HEK293 (cell line): ENCODE measurements at regions not wholly inside any gene's neighbourhood (a gene's known extent, or its start where the extent isn't known, plus 50 kb on each side); places are given as distances from the start of the nearest gene placed in this dataset.

ENCODE experiments used
- CTCF ChIA-PET: fragments of 350-600 bp; formaldehyde crosslinking; extraction: SDS; loops from one replicate; lab custom pipeline; 2021; ENCODE audit warnings: antibody characterized with exemption; lab: Yijun Ruan, JAX
- POLR2A ChIA-PET: fragments of 300-600 bp; formaldehyde crosslinking; extraction: SDS; loops from one replicate; lab custom pipeline; 2020; ENCODE audit warnings: antibody characterized with exemption, inconsistent platforms; lab: Yijun Ruan, JAX
- H3K27ac ChIP-seq: fragments of 200-500 bp; sonication (Bioruptor generic); 2 replicates; pipeline ENCODE4 v1.5.1; 2014; ENCODE audit warnings: low read depth, low read length, control low read depth, inconsistent platforms; ENCODE audit errors: extremely low read depth
- H3K36me3 ChIP-seq, 2 experiments: fragments of 200-500 bp in 1 of 2; sonication (Bioruptor generic) in 1 of 2; 1 replicate in 1 of 2; 2 replicates in 1 of 2; pipeline ENCODE4 v1.5.1; 2014 to 2017; ENCODE audit warnings: inconsistent platforms in 2 of 2, low read length in 2 of 2; ENCODE audit not compliant: control insufficient read depth in 2 of 2, insufficient read depth in 1 of 2
- H3K4me1 ChIP-seq: fragments of 200-500 bp; sonication (Bioruptor generic); 2 replicates; pipeline ENCODE4 v1.5.1; 2014; ENCODE audit warnings: mild to moderate bottlenecking, low read length, inconsistent platforms; ENCODE audit not compliant: control insufficient read depth, insufficient read depth
- H3K4me3 ChIP-seq: 2 replicates; pipeline ENCODE4 v1.5.1; 2011; ENCODE audit warnings: low read depth, mild to moderate bottlenecking, control low read depth, low read length, moderate library complexity
- H3K9me3 ChIP-seq: fragments of 200-500 bp; sonication (Bioruptor generic); 2 replicates; pipeline ENCODE4 v1.5.1; 2014; ENCODE audit warnings: low read depth, low read length, inconsistent platforms; ENCODE audit not compliant: control insufficient read depth, insufficient read depth
- OSR2 ChIP-seq: fragments of 450-650 bp; formaldehyde crosslinking; IDR thresholded peaks from 2 replicates; pipeline ENCODE4 v1.5.1; 2016; ENCODE audit warnings: missing biosample characterization, missing genetic modification characterization
- PBX3 ChIP-seq: sonication (generic); formaldehyde crosslinking; IDR thresholded peaks from 2 replicates; pipeline ENCODE4 v1.8.1; 2022; ENCODE audit warnings: mild to moderate bottlenecking, moderate library complexity, missing genetic modification reagents
- PRDM10 ChIP-seq: fragments of 450-650 bp; formaldehyde crosslinking; IDR thresholded peaks from 2 replicates; pipeline ENCODE4 v1.5.1; 2016; ENCODE audit warnings: missing biosample characterization, missing genetic modification characterization
- PRDM4 ChIP-seq: fragments of 450-650 bp; formaldehyde crosslinking; IDR thresholded peaks from 2 replicates; pipeline ENCODE4 v1.5.1; 2017; ENCODE audit warnings: missing biosample characterization, missing genetic modification characterization
- SP2 ChIP-seq: fragments of 450-650 bp; formaldehyde crosslinking; IDR thresholded peaks from 2 replicates; pipeline ENCODE4 v1.5.1; 2016; ENCODE audit warnings: missing biosample characterization, missing genetic modification characterization
- ZBTB26 ChIP-seq: fragments of 450-650 bp; formaldehyde crosslinking; optimal IDR thresholded peaks from 2 replicates; pipeline ENCODE3; 2016; ENCODE audit warnings: missing biosample characterization, mild to moderate bottlenecking, missing genetic modification characterization
- ZNF175 ChIP-seq: fragments of 450-650 bp; formaldehyde crosslinking; IDR thresholded peaks from 2 replicates; pipeline ENCODE4 v1.5.1; 2016; ENCODE audit warnings: missing biosample characterization, missing genetic modification characterization
- ZNF18 ChIP-seq: fragments of 450-650 bp; formaldehyde crosslinking; IDR thresholded peaks from 2 replicates; pipeline ENCODE4 v1.5.1; 2016; ENCODE audit warnings: missing biosample characterization, missing genetic modification characterization
- ZNF214 ChIP-seq: fragments of 450-650 bp; formaldehyde crosslinking; IDR thresholded peaks from 2 replicates; pipeline ENCODE4 v1.5.1; 2017; ENCODE audit warnings: missing biosample characterization, mild to moderate bottlenecking, missing genetic modification characterization, borderline replicate concordance
- ZNF266 ChIP-seq: fragments of 450-650 bp; formaldehyde crosslinking; IDR thresholded peaks from 2 replicates; pipeline ENCODE4 v1.5.1; 2016; ENCODE audit warnings: missing biosample characterization, missing genetic modification characterization, low read depth
- ZNF311 ChIP-seq: fragments of 450-650 bp; formaldehyde crosslinking; IDR thresholded peaks from 2 replicates; pipeline ENCODE4 v1.5.1; 2017; ENCODE audit warnings: missing biosample characterization, missing genetic modification characterization, borderline replicate concordance
- ZNF510 ChIP-seq: fragments of 450-650 bp; formaldehyde crosslinking; IDR thresholded peaks from 2 replicates; pipeline ENCODE4 v1.5.1; 2018; ENCODE audit warnings: mild to moderate bottlenecking, missing genetic modification characterization, missing biosample characterization; ENCODE audit not compliant: insufficient replicate concordance
- ZNF629 ChIP-seq: fragments of 450-650 bp; formaldehyde crosslinking; IDR thresholded peaks from 2 replicates; pipeline ENCODE4 v1.5.1; 2017; ENCODE audit warnings: missing biosample characterization, missing genetic modification characterization
- ZNF707 ChIP-seq: fragments of 450-650 bp; formaldehyde crosslinking; IDR thresholded peaks from 2 replicates; pipeline ENCODE4 v1.5.1; 2016; ENCODE audit warnings: missing biosample characterization, missing genetic modification characterization
- ZNF785 ChIP-seq: fragments of 450-650 bp; formaldehyde crosslinking; IDR thresholded peaks from 2 replicates; pipeline ENCODE4 v1.5.1; 2016; ENCODE audit warnings: missing biosample characterization, missing genetic modification characterization
- ZNF791 ChIP-seq: fragments of 450-650 bp; formaldehyde crosslinking; IDR thresholded peaks from 2 replicates; pipeline ENCODE4 v1.5.1; 2016; ENCODE audit warnings: missing biosample characterization, missing genetic modification characterization

GRCh38 chr21:28196981-28197380, 795.7 kb downstream of the LTN1 start:
- H3K27ac ChIP-seq, result no peak overlapping the region
- POLR2A ChIA-PET, result no interaction called here
- H3K9me3 ChIP-seq, result no peaks in the 10 kb centered on the region; the same call in 1 of the 2 replicates
- H3K36me3 ChIP-seq, result no peaks in the 10 kb centered on the region
- H3K4me3 ChIP-seq, result no peak overlapping the region
- CTCF ChIA-PET, result interaction anchor here (0.6 kb wide), 1 partner anchor 119 kb away, joined by 3 read pairs; no protein-coding TSS in a partner anchor
- TF ChIP-seq ZNF18 (no peak), OSR2 (tag by site-specific recombination) (no peak), ZNF510 (tag by site-specific recombination) (no peak), ZNF629 (no peak), PBX3 (CRISPR knock-in tag) (no peak), ZNF214 (tag by site-specific recombination) (no peak), ZNF175 (tag by site-specific recombination) (no peak), SP2 (tag by site-specific recombination) (no peak), PRDM10 (tag by site-specific recombination) (no peak), ZBTB26 (tag by site-specific recombination) (no peak), PRDM4 (no peak), ZNF311 (tag by site-specific recombination) (no peak), ZNF266 (tag by site-specific recombination) (no peak), ZNF785 (tag by site-specific recombination) (no peak), ZNF791 (tag by site-specific recombination) (no peak), ZNF707 (tag by site-specific recombination) (no peak)
- TF ChIP-seq, all 188 proteins: peak for 0
- H3K4me1 ChIP-seq, result no peaks in the 10 kb centered on the region
